ENCODE measurements at regions not wholly inside any gene's neighbourhood (a gene's known extent, or its start where the extent isn't known, plus 50 kb on each side); places are given as distances from the start of the nearest gene placed in this dataset.

GRCh38 chr16:87040169-87041117 is 276.7 kb downstream of the C16orf95 start:
- H3K4me1 ChIP-seq = peaks cover 0 to 19% of the 10 kb centered on the region in 2 donors
- TF ChIP-seq CTCF (IDR thresholded peaks at IDR 0.05) = no peak
- no peaks in the 10 kb centered on the region for H3K36me3 ChIP-seq
- H3K27ac ChIP-seq = no peak overlapping the region
- no peak for DNase-seq (ENCODE audit: low spot score)
- H3K9me3 ChIP-seq = no peaks in the 10 kb centered on the region
- H3K4me3 ChIP-seq = no peak overlapping the region
- H3K27me3 ChIP-seq = no peaks in the 10 kb centered on the region

- Histone ChIP-seq H3K9me3 (no peaks in the 10 kb centered on the region), H3K4me1 (peaks cover 0 to 19% of the 10 kb centered on the region in 2 donors), H3K4me3 (no peak overlapping the region), H3K36me3 (no peaks in the 10 kb centered on the region), H3K27me3 (no peaks in the 10 kb centered on the region), H3K27ac (no peak overlapping the region)
- TF ChIP-seq CTCF (IDR thresholded peaks at IDR 0.05) = no peak
- DNase-seq (ENCODE audit: low spot score) = no peak
Observed at GRCh38 chr16:87041286-87041685, 275.9 kb downstream of the C16orf95 start.

- H3K4me3 ChIP-seq = no peak overlapping the region
- H3K27me3 ChIP-seq = no peaks in the 10 kb centered on the region
- no peak for TF ChIP-seq CTCF (IDR thresholded peaks at IDR 0.05)
- H3K9me3 ChIP-seq = no peaks in the 10 kb centered on the region
- no peak for DNase-seq (ENCODE audit: low spot score)
- no peaks in the 10 kb centered on the region for H3K36me3 ChIP-seq
- H3K27ac ChIP-seq = peak overlapping the region; percentile 29 to 42
- peaks cover 0 to 19% of the 10 kb centered on the region in 2 donors for H3K4me1 ChIP-seq
Observed at GRCh38 chr16:87042551-87043230, 274.5 kb downstream of the C16orf95 start.

GRCh38 chr16:87043231-87044031 is 273.8 kb downstream of the C16orf95 start:
- peak overlapping the region; percentile 29 to 42 for H3K27ac ChIP-seq
- no peaks in the 10 kb centered on the region for H3K27me3 ChIP-seq
- H3K4me3 ChIP-seq = no peak overlapping the region
- no peaks in the 10 kb centered on the region for H3K36me3 ChIP-seq
- H3K9me3 ChIP-seq = no peaks in the 10 kb centered on the region
- peaks cover 0 to 19% of the 10 kb centered on the region in 2 donors for H3K4me1 ChIP-seq
- DNase-seq (ENCODE audit: low spot score) = no peak
- TF ChIP-seq CTCF (IDR thresholded peaks at IDR 0.05) = no peak

GRCh38 chr16:87044032-87044382 is 273.2 kb downstream of the C16orf95 start:
- no peak for DNase-seq (ENCODE audit: low spot score)
- H3K27me3 ChIP-seq = no peaks in the 10 kb centered on the region
- H3K9me3 ChIP-seq = no peaks in the 10 kb centered on the region
- TF ChIP-seq CTCF (IDR thresholded peaks at IDR 0.05) = no peak
- H3K36me3 ChIP-seq = no peaks in the 10 kb centered on the region
- H3K4me3 ChIP-seq = no peak overlapping the region
- peaks cover 0 to 19% of the 10 kb centered on the region in 2 donors for H3K4me1 ChIP-seq
- no peak overlapping the region for H3K27ac ChIP-seq
